ENCODE measurements at regions not wholly inside any gene's neighbourhood (a gene's known extent, or its start where the extent isn't known, plus 50 kb on each side); places are given as distances from the start of the nearest gene placed in this dataset.

DNA sequence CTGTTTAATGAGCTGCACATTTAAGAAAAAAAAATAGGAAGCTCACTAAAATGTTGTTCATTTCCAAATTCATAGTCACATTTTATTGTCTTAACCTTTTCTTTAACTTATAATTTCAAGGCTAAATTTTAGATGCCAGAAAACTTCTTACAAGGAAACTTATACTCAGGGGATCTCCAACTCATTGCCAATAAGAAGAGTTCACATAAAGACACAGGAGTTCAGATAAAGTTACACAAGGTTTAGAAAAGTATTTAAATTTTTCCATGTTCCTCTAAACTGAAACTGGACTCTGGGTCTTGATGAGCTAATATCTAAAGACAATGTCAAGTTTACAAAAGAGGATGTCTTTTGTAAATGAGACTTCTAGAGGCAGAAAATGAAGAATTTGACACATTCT is 190.7 kb upstream of the KCNJ16 start:
- TF ChIP-seq ZBTB26 (CRISPR knock-in tag; IDR thresholded peaks at IDR 0.05), result no peak
- no peak for TF ChIP-seq FOSL1 (tag; conservative IDR thresholded peaks at IDR 0.05)
- TF ChIP-seq, protein P1, sequence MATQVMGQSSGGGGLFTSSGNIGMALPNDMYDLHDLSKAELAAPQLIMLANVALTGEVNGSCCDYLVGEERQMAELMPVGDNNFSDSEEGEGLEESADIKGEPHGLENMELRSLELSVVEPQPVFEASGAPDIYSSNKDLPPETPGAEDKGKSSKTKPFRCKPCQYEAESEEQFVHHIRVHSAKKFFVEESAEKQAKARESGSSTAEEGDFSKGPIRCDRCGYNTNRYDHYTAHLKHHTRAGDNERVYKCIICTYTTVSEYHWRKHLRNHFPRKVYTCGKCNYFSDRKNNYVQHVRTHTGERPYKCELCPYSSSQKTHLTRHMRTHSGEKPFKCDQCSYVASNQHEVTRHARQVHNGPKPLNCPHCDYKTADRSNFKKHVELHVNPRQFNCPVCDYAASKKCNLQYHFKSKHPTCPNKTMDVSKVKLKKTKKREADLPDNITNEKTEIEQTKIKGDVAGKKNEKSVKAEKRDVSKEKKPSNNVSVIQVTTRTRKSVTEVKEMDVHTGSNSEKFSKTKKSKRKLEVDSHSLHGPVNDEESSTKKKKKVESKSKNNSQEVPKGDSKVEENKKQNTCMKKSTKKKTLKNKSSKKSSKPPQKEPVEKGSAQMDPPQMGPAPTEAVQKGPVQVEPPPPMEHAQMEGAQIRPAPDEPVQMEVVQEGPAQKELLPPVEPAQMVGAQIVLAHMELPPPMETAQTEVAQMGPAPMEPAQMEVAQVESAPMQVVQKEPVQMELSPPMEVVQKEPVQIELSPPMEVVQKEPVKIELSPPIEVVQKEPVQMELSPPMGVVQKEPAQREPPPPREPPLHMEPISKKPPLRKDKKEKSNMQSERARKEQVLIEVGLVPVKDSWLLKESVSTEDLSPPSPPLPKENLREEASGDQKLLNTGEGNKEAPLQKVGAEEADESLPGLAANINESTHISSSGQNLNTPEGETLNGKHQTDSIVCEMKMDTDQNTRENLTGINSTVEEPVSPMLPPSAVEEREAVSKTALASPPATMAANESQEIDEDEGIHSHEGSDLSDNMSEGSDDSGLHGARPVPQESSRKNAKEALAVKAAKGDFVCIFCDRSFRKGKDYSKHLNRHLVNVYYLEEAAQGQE (IDR thresholded peaks at IDR 0.05; ENCODE audit: borderline replicate concordance), result no peak
- TF ChIP-seq, protein P1 (CRISPR knock-in tag; IDR thresholded peaks at IDR 0.05; ENCODE audit: low read depth), result no peak
- TF ChIP-seq ZFP36 (IDR thresholded peaks at IDR 0.05; ENCODE audit: low read depth, low read length, partially characterized antibody), result no peak
- TF ChIP-seq U2AF2 (optimal IDR thresholded peaks at IDR 0.05; ENCODE audit: low read depth, low read length), result no peak
- TF ChIP-seq POLR2A (conservative IDR thresholded peaks at IDR 0.05), result no peak
- no peak for TF ChIP-seq MEF2D (tag; conservative IDR thresholded peaks at IDR 0.05; ENCODE audit: low read depth)
- no peak for TF ChIP-seq CTCF (IDR thresholded peaks at IDR 0.05 in 2 of 3, conservative IDR thresholded peaks at IDR 0.05 in 1 of 3; ENCODE audit: insufficient read depth in 2 of 3, low read depth in 1 of 3, low read length in 3 of 3)
- TF ChIP-seq SETDB1 (IDR thresholded peaks at IDR 0.05; ENCODE audit: low read length), result no peak
- no peak for TF ChIP-seq TSHZ1 (CRISPR knock-in tag; IDR thresholded peaks at IDR 0.05)
- TF ChIP-seq TAF15 (IDR thresholded peaks at IDR 0.05; ENCODE audit: low read depth, low read length), result no peak
- no peak for TF ChIP-seq ZKSCAN1 (IDR thresholded peaks at IDR 0.05; ENCODE audit: low read depth, low read length)
- no peak for TF ChIP-seq ZNF449 (CRISPR knock-in tag; IDR thresholded peaks at IDR 0.05)
- no peak for TF ChIP-seq RCOR1 (IDR thresholded peaks at IDR 0.05; ENCODE audit: borderline replicate concordance in 1 of 2, low read depth in 2 of 2, low read length in 2 of 2)

Measured in K562 (cell line).